Immature natural killer cell (primary cell): ENCODE measurements at regions not wholly inside any gene's neighbourhood (a gene's known extent, or its start where the extent isn't known, plus 50 kb on each side); places are given as distances from the start of the nearest gene placed in this dataset.

Source experiments
- DNase-seq, 3 donors: peaks; one replicate each; pipeline ENCODE4 v3.0.0; 2022; ENCODE audit warnings: mixed read lengths in 1 of 3
- H3K27ac Mint-ChIP-seq, 6 donors: one replicate each; pipeline ENCODE4 v1.8.0; 2020; ENCODE audit warnings: mixed read lengths in 6 of 6, mild to moderate bottlenecking in 5 of 6, inconsistent platforms in 4 of 6, moderate library complexity in 3 of 6
- H3K27me3 Mint-ChIP-seq, 3 donors: one replicate each; pipeline ENCODE4 v1.8.0; 2020 to 2021; ENCODE audit warnings: low read depth in 3 of 3, mild to moderate bottlenecking in 3 of 3, mixed read lengths in 3 of 3, moderate library complexity in 3 of 3, inconsistent platforms in 1 of 3
- H3K36me3 Mint-ChIP-seq, 3 donors: one replicate each; pipeline ENCODE4 v1.8.0; 2020; ENCODE audit warnings: mixed read lengths in 3 of 3, inconsistent platforms in 2 of 3, mild to moderate bottlenecking in 2 of 3
- H3K4me1 Mint-ChIP-seq, 2 donors: one replicate each; pipeline ENCODE4 v1.8.0; 2020; ENCODE audit warnings: inconsistent platforms in 2 of 2, mild to moderate bottlenecking in 2 of 2, mixed read lengths in 2 of 2, moderate library complexity in 1 of 2
- H3K4me3 Mint-ChIP-seq, 5 donors: one replicate each; pipeline ENCODE4 v1.8.0; 2020; ENCODE audit warnings: mild to moderate bottlenecking in 5 of 5, mixed read lengths in 5 of 5, inconsistent platforms in 3 of 5, moderate library complexity in 3 of 5
- H3K9me3 Mint-ChIP-seq, 6 donors: one replicate each; pipeline ENCODE4 v1.8.0; 2020; ENCODE audit warnings: mild to moderate bottlenecking in 6 of 6, mixed read lengths in 6 of 6, inconsistent platforms in 4 of 6, moderate library complexity in 3 of 6

GRCh38 chr5:98709681-98710080 lies 63.8 kb upstream of the RGMB start:
- no peak overlapping the region for H3K27ac Mint-ChIP-seq
- peaks cover 0 to 11% (median 1%) of the 10 kb centered on the region in 6 donors for H3K9me3 Mint-ChIP-seq
- DNase-seq = no peak
- no peaks in the 10 kb centered on the region for H3K36me3 Mint-ChIP-seq
- no peak overlapping the region for H3K4me3 Mint-ChIP-seq
- peaks cover 0 to 2% (median 0%) of the 10 kb centered on the region in 3 donors for H3K27me3 Mint-ChIP-seq
- H3K4me1 Mint-ChIP-seq = no peaks in the 10 kb centered on the region

- Mint-ChIP-seq H3K27me3 (peaks cover 0 to 2% (median 0%) of the 10 kb centered on the region in 3 donors), H3K36me3 (no peaks in the 10 kb centered on the region), H3K4me1 (no peaks in the 10 kb centered on the region), H3K27ac (no peak overlapping the region), H3K9me3 (peaks cover 0 to 10% (median 0%) of the 10 kb centered on the region in 6 donors), H3K4me3 (no peak overlapping the region)
- no peak for DNase-seq
Observed at GRCh38 chr5:98713027-98713426, 60.4 kb upstream of the RGMB start.

DNA sequence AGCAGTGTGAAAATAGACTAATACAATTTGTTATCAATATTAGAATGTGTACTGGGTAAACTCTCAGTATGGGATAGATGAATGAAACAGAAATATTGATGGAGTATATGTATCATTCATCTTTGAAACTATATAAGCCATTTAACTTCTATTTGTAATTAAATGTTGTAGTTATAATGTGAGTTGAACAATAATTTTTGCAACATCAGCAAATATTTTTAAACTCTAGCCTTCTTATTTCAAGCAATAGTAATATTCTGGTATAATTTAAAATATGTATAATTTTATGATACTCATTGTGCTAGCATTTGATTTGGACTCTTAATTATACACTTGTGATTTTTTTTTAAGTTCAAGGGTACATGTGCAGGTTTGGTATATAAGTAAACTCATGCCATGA lies 59.6 kb upstream of the RGMB start:
- Mint-ChIP-seq H3K27me3 (peaks cover 0 to 2% (median 0%) of the 10 kb centered on the region in 3 donors), H3K36me3 (no peaks in the 10 kb centered on the region), H3K4me3 (no peak overlapping the region)

GRCh38 chr5:98714710-98715288 lies 58.7 kb upstream of the RGMB start:
- no peak overlapping the region for H3K4me3 Mint-ChIP-seq
- peaks cover 0 to 17% (median 5%) of the 10 kb centered on the region in 6 donors for H3K9me3 Mint-ChIP-seq
- DNase-seq = no peak
- peaks cover 0 to 7% (median 2%) of the 10 kb centered on the region in 3 donors for H3K27me3 Mint-ChIP-seq
- H3K4me1 Mint-ChIP-seq = no peaks in the 10 kb centered on the region
- no peak overlapping the region for H3K27ac Mint-ChIP-seq
- no peaks in the 10 kb centered on the region for H3K36me3 Mint-ChIP-seq

More for the DNA sequence above, 59.6 kb upstream of the RGMB start:
- no peak for DNase-seq
- Mint-ChIP-seq H3K27ac (no peak overlapping the region), H3K9me3 (peaks cover 0 to 13% (median 2%) of the 10 kb centered on the region in 6 donors), H3K4me1 (no peaks in the 10 kb centered on the region)

DNA sequence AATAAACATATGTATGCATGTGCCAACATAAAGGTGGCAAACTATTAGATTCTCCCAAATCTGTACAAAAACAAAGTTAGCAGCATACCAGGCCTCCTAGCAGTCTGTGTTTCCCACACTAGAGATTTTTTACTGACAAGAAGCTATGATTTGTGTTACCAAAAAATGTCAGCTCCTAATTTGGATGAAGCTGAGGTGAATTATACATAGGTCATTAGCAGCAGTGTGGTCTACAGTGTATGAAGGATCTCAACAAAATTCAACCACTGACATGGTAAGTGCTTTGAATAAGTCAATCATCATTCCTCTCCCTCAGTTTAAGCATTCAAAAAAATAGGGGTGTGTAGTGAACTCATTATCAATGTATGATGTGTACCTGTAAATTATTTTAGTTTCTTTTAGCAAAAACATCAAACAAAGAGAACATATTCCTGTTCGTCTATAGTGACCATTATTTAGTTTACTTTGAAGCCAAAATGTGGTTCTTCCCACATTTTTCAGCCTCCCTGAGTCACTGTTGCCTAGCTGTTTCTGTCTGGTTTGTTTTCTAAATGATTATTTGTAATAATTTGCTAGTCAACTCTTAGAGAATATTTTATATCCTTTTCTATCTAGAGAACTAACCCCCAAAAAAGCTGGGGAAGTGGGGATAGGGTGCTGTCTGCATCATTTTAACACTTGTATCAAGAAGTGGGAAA lies 52.1 kb upstream of the RGMB start:
- H3K9me3 Mint-ChIP-seq = peaks cover 0 to 18% (median 8%) of the 10 kb centered on the region in 6 donors
- H3K36me3 Mint-ChIP-seq = no peaks in the 10 kb centered on the region
- H3K4me3 Mint-ChIP-seq = no peak overlapping the region
- no peak overlapping the region for H3K27ac Mint-ChIP-seq
- no peak for DNase-seq
- no peaks in the 10 kb centered on the region for H3K4me1 Mint-ChIP-seq
- peaks cover 0 to 7% (median 4%) of the 10 kb centered on the region in 3 donors for H3K27me3 Mint-ChIP-seq

- Mint-ChIP-seq H3K9me3 (peaks cover 0 to 18% (median 8%) of the 10 kb centered on the region in 6 donors), H3K4me1 (no peaks in the 10 kb centered on the region), H3K27ac (no peak overlapping the region), H3K36me3 (no peaks in the 10 kb centered on the region), H3K4me3 (no peak overlapping the region), H3K27me3 (peaks cover 0 to 7% (median 4%) of the 10 kb centered on the region in 3 donors)
- DNase-seq = no peak
Observed at GRCh38 chr5:98722188-98722587, 51.3 kb upstream of the RGMB start.

DNA sequence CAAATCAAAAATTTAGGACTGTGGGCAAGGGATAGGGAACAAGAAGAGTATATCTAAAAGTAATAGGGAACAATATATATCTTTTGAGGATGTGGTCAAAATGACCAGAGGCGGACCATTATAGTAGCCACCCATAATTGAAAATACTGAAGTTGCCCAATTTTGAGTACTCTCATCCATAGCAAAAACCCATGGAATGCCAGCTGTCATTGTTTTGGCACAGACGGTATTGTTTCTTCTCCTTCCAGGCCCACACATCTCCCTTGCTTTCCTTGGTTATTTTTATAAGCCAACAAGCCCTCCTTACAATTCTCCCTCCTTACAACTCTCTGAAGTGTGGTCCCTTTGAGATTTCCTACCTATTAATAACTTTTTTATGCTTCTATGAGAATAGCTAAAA lies 50.4 kb upstream of the RGMB start:
- no peak for DNase-seq
- Mint-ChIP-seq H3K4me3 (no peak overlapping the region), H3K9me3 (peaks cover 0 to 18% (median 5%) of the 10 kb centered on the region in 6 donors), H3K27me3 (peaks cover 0 to 7% (median 1%) of the 10 kb centered on the region in 3 donors), H3K27ac (no peak overlapping the region), H3K4me1 (no peaks in the 10 kb centered on the region), H3K36me3 (no peaks in the 10 kb centered on the region)
